ENCODE measurements at regions not wholly inside any gene's neighbourhood (a gene's known extent, or its start where the extent isn't known, plus 50 kb on each side); places are given as distances from the start of the nearest gene placed in this dataset.

- Histone ChIP-seq H2AK5ac (ENCODE audit: low read length, severe bottlenecking) (no peak overlapping the region), H2BK15ac (ENCODE audit: low read depth, poor library complexity, severe bottlenecking) (no peak overlapping the region), H2BK5ac (ENCODE audit: low read depth, low read length, poor library complexity, severe bottlenecking) (no peak overlapping the region), H3K27me3 (ENCODE audit: control insufficient read depth in 1 of 2, insufficient read depth in 1 of 2, low read length in 2 of 2) (no peaks in the 10 kb centered on the region), H3K23ac (ENCODE audit: low read length in 2 of 2) (no peak overlapping the region), H3K18ac (ENCODE audit: low read depth in 1 of 2, low read length in 2 of 2) (no peak overlapping the region), H3K4me2 (ENCODE audit: low read length, poor library complexity, severe bottlenecking) (no peak overlapping the region), H3K4ac (ENCODE audit: low read depth in 1 of 2, low read length in 2 of 2) (no peak overlapping the region), H4K8ac (ENCODE audit: low read length) (no peak overlapping the region), H3K4me3 (ENCODE audit: insufficient read depth in 1 of 2, low read depth in 1 of 2, low read length in 2 of 2) (no peak overlapping the region), H3K9me3 (ENCODE audit: control insufficient read depth, low read length) (no peaks in the 10 kb centered on the region), H3K36me3 (ENCODE audit: control insufficient read depth in 1 of 2, insufficient read depth in 2 of 2, low read depth in 1 of 2, low read length in 2 of 2) (no peaks in the 10 kb centered on the region), H3K27ac (ENCODE audit: low read length, poor library complexity, severe bottlenecking) (no peak overlapping the region), H2BK120ac (ENCODE audit: low read depth, low read length) (no peak overlapping the region), H3K14ac (ENCODE audit: low read length in 2 of 2) (no peak overlapping the region), H2BK12ac (ENCODE audit: low read length in 2 of 2) (no peak overlapping the region), H4K91ac (ENCODE audit: low read length) (no peak overlapping the region), H3K79me1 (replicated peaks; ENCODE audit: low read length, poor library complexity, severe bottlenecking) (no peaks in the 10 kb centered on the region), H3K9ac (ENCODE audit: low read length) (peak overlapping the region; percentile 0), H2AFZ (ENCODE audit: low read depth, low read length) (no peak overlapping the region), H3K4me1 (ENCODE audit: control insufficient read depth, insufficient read depth, low read depth, low read length) (peaks cover 4% of the 10 kb centered on the region)
- 94% methylated on average over 8 of the region's 9 CpGs for WGBS
- DNase-seq = no peak
These were observed 106.9 kb upstream of the SERBP1 start for GRCh38 chr1:67536957-67537666.

- no peaks in the 10 kb centered on the region for H3K27me3 ChIP-seq (ENCODE audit: control insufficient read depth in 1 of 2, insufficient read depth in 1 of 2, low read length in 2 of 2)
- no peaks in the 10 kb centered on the region for H3K79me1 ChIP-seq (replicated peaks; ENCODE audit: low read length, poor library complexity, severe bottlenecking)
- H3K14ac ChIP-seq (ENCODE audit: low read length in 2 of 2) = no peak overlapping the region
- no peak overlapping the region for H3K23ac ChIP-seq (ENCODE audit: low read length in 2 of 2)
- no peak overlapping the region for H3K4me2 ChIP-seq (ENCODE audit: low read length, poor library complexity, severe bottlenecking)
- H3K4me1 ChIP-seq (ENCODE audit: control insufficient read depth, insufficient read depth, low read depth, low read length) = peaks cover 4% of the 10 kb centered on the region
- no peak overlapping the region for H2BK12ac ChIP-seq (ENCODE audit: low read length in 2 of 2)
- H3K9me3 ChIP-seq (ENCODE audit: control insufficient read depth, low read length) = no peaks in the 10 kb centered on the region
- H3K18ac ChIP-seq (ENCODE audit: low read depth in 1 of 2, low read length in 2 of 2) = no peak overlapping the region
- H3K9ac ChIP-seq (ENCODE audit: low read length) = peak overlapping the region; percentile 0
- no peak overlapping the region for H2BK5ac ChIP-seq (ENCODE audit: low read depth, low read length, poor library complexity, severe bottlenecking)
- H4K91ac ChIP-seq (ENCODE audit: low read length) = no peak overlapping the region
- no peak for DNase-seq
- WGBS = 90% methylated on average over 6 of the region's 6 CpGs
- H2BK120ac ChIP-seq (ENCODE audit: low read depth, low read length) = no peak overlapping the region
- no peaks in the 10 kb centered on the region for H3K36me3 ChIP-seq (ENCODE audit: control insufficient read depth in 1 of 2, insufficient read depth in 2 of 2, low read depth in 1 of 2, low read length in 2 of 2)
- H3K27ac ChIP-seq (ENCODE audit: low read length, poor library complexity, severe bottlenecking) = no peak overlapping the region
- H4K8ac ChIP-seq (ENCODE audit: low read length) = no peak overlapping the region
- H2AFZ ChIP-seq (ENCODE audit: low read depth, low read length) = no peak overlapping the region
- H2BK15ac ChIP-seq (ENCODE audit: low read depth, poor library complexity, severe bottlenecking) = no peak overlapping the region
- H3K4ac ChIP-seq (ENCODE audit: low read depth in 1 of 2, low read length in 2 of 2) = no peak overlapping the region
- H3K4me3 ChIP-seq (ENCODE audit: insufficient read depth in 1 of 2, low read depth in 1 of 2, low read length in 2 of 2) = no peak overlapping the region
- no peak overlapping the region for H2AK5ac ChIP-seq (ENCODE audit: low read length, severe bottlenecking)
These were observed 107.4 kb upstream of the SERBP1 start for GRCh38 chr1:67537667-67538018.

GRCh38 chr1:67540025-67540732 lies 110.0 kb upstream of the SERBP1 start:
- 90% methylated on average over 9 of the region's 9 CpGs for WGBS
- no peaks in the 10 kb centered on the region for H3K9me3 ChIP-seq (ENCODE audit: control insufficient read depth, low read length)
- no peaks in the 10 kb centered on the region for H3K27me3 ChIP-seq (ENCODE audit: control insufficient read depth in 1 of 2, insufficient read depth in 1 of 2, low read length in 2 of 2)
- no peak overlapping the region for H2BK5ac ChIP-seq (ENCODE audit: low read depth, low read length, poor library complexity, severe bottlenecking)
- no peak for DNase-seq
- no peak overlapping the region for H3K27ac ChIP-seq (ENCODE audit: low read length, poor library complexity, severe bottlenecking)
- H4K8ac ChIP-seq (ENCODE audit: low read length) = no peak overlapping the region
- no peak overlapping the region for H3K4me3 ChIP-seq (ENCODE audit: insufficient read depth in 1 of 2, low read depth in 1 of 2, low read length in 2 of 2)
- no peak overlapping the region for H2AFZ ChIP-seq (ENCODE audit: low read depth, low read length)
- H3K18ac ChIP-seq (ENCODE audit: low read depth in 1 of 2, low read length in 2 of 2) = no peak overlapping the region
- no peak overlapping the region for H2BK15ac ChIP-seq (ENCODE audit: low read depth, poor library complexity, severe bottlenecking)
- no peaks in the 10 kb centered on the region for H3K79me1 ChIP-seq (replicated peaks; ENCODE audit: low read length, poor library complexity, severe bottlenecking)
- H2BK12ac ChIP-seq (ENCODE audit: low read length in 2 of 2) = no peak overlapping the region
- H2BK120ac ChIP-seq (ENCODE audit: low read depth, low read length) = no peak overlapping the region
- no peak overlapping the region for H3K4me2 ChIP-seq (ENCODE audit: low read length, poor library complexity, severe bottlenecking)
- no peaks in the 10 kb centered on the region for H3K4me1 ChIP-seq (ENCODE audit: control insufficient read depth, insufficient read depth, low read depth, low read length)
- no peak overlapping the region for H3K4ac ChIP-seq (ENCODE audit: low read depth in 1 of 2, low read length in 2 of 2)
- H2AK5ac ChIP-seq (ENCODE audit: low read length, severe bottlenecking) = no peak overlapping the region
- no peak overlapping the region for H4K91ac ChIP-seq (ENCODE audit: low read length)
- no peak overlapping the region for H3K14ac ChIP-seq (ENCODE audit: low read length in 2 of 2)
- no peak overlapping the region for H3K23ac ChIP-seq (ENCODE audit: low read length in 2 of 2)
- no peaks in the 10 kb centered on the region for H3K36me3 ChIP-seq (ENCODE audit: control insufficient read depth in 1 of 2, insufficient read depth in 2 of 2, low read depth in 1 of 2, low read length in 2 of 2)
- no peak overlapping the region for H3K9ac ChIP-seq (ENCODE audit: low read length)

- Histone ChIP-seq H3K9ac (ENCODE audit: low read length) (no peak overlapping the region), H2BK120ac (ENCODE audit: low read depth, low read length) (no peak overlapping the region), H2BK12ac (ENCODE audit: low read length in 2 of 2) (no peak overlapping the region), H4K8ac (ENCODE audit: low read length) (no peak overlapping the region), H3K4me3 (ENCODE audit: insufficient read depth in 1 of 2, low read depth in 1 of 2, low read length in 2 of 2) (no peak overlapping the region), H3K9me3 (ENCODE audit: control insufficient read depth, low read length) (no peaks in the 10 kb centered on the region), H3K36me3 (ENCODE audit: control insufficient read depth in 1 of 2, insufficient read depth in 2 of 2, low read depth in 1 of 2, low read length in 2 of 2) (no peaks in the 10 kb centered on the region), H2AFZ (ENCODE audit: low read depth, low read length) (no peak overlapping the region), H3K4me2 (ENCODE audit: low read length, poor library complexity, severe bottlenecking) (no peak overlapping the region), H3K27me3 (ENCODE audit: control insufficient read depth in 1 of 2, insufficient read depth in 1 of 2, low read length in 2 of 2) (no peaks in the 10 kb centered on the region), H3K79me1 (replicated peaks; ENCODE audit: low read length, poor library complexity, severe bottlenecking) (no peaks in the 10 kb centered on the region), H3K4me1 (ENCODE audit: control insufficient read depth, insufficient read depth, low read depth, low read length) (no peaks in the 10 kb centered on the region), H3K23ac (ENCODE audit: low read length in 2 of 2) (no peak overlapping the region), H4K91ac (ENCODE audit: low read length) (no peak overlapping the region), H3K27ac (ENCODE audit: low read length, poor library complexity, severe bottlenecking) (no peak overlapping the region), H2BK5ac (ENCODE audit: low read depth, low read length, poor library complexity, severe bottlenecking) (no peak overlapping the region), H3K18ac (ENCODE audit: low read depth in 1 of 2, low read length in 2 of 2) (no peak overlapping the region), H3K4ac (ENCODE audit: low read depth in 1 of 2, low read length in 2 of 2) (no peak overlapping the region), H2BK15ac (ENCODE audit: low read depth, poor library complexity, severe bottlenecking) (no peak overlapping the region), H3K14ac (ENCODE audit: low read length in 2 of 2) (no peak overlapping the region), H2AK5ac (ENCODE audit: low read length, severe bottlenecking) (no peak overlapping the region)
- no peak for DNase-seq
- 96% methylated on average over 1 of the region's 1 CpG for WGBS
These were observed 110.5 kb upstream of the SERBP1 start for GRCh38 chr1:67540733-67541125.

Data from mesenchymal stem cell (in vitro differentiated cells and primary cell).